ENCODE measurements at regions not wholly inside any gene's neighbourhood (a gene's known extent, or its start where the extent isn't known, plus 50 kb on each side); places are given as distances from the start of the nearest gene placed in this dataset.

- TF ChIP-seq EZH2phosphoT487 (IDR thresholded peaks at IDR 0.05; ENCODE audit: insufficient read depth, low read depth) (no peak), EZH2 (IDR thresholded peaks at IDR 0.05; ENCODE audit: insufficient read depth, poor library complexity, severe bottlenecking) (no peak)
These were observed 390.6 kb downstream of the NFIB start for GRCh38 chr9:13923381-13923780.

All from GM23248 (cell line).